ENCODE measurements at regions not wholly inside any gene's neighbourhood (a gene's known extent, or its start where the extent isn't known, plus 50 kb on each side); places are given as distances from the start of the nearest gene placed in this dataset.

GRCh38 chr13:75216038-75216437 lies 265.9 kb downstream of the TBC1D4 start:
- ATAC-seq = no peak
- BruUV-seq (replicated peaks) = no TSS peak
- no peak overlapping the region for H3K27ac ChIP-seq (ENCODE audit: low read length)

GRCh38 chr13:75214846-75215245 lies 267.1 kb downstream of the TBC1D4 start:
- H3K27ac ChIP-seq (ENCODE audit: low read length) = no peak overlapping the region
- BruUV-seq (replicated peaks) = no TSS peak
- H3K27me3 ChIP-seq (ENCODE audit: control insufficient read depth, insufficient read depth, low read length) = no peaks in the 10 kb centered on the region
- H3K9me3 ChIP-seq (ENCODE audit: control insufficient read depth, insufficient read depth, low read depth, low read length) = no peaks in the 10 kb centered on the region
- TF ChIP-seq SIN3A (IDR thresholded peaks at IDR 0.05; ENCODE audit: borderline replicate concordance, insufficient read depth, low read depth, low read length) (no peak), REST (IDR thresholded peaks at IDR 0.05; ENCODE audit: insufficient read depth in 1 of 2, low read depth in 2 of 2, low read length in 1 of 2) (no peak), CTCF (IDR thresholded peaks at IDR 0.05) (no peak), TCF7L2 (IDR thresholded peaks at IDR 0.05; ENCODE audit: low read depth, low read length) (no peak), POLR2AphosphoS5 (IDR thresholded peaks at IDR 0.05; ENCODE audit: low read depth, low read length) (no peak)
- H3K4me1 ChIP-seq (ENCODE audit: control insufficient read depth, insufficient read depth, low read length) = no peaks in the 10 kb centered on the region
- ATAC-seq (no peak), DNase-seq (ENCODE audit: low read depth, low spot score) (no peak)
- ChIA-PET POLR2A (no interaction called here), CTCF (no interaction called here)
- H3K4me3 ChIP-seq (ENCODE audit: low read depth in 2 of 2, low read length in 2 of 2) = no peak overlapping the region
- in situ Hi-C loops (cut with HindIII; ENCODE audit: low pct_unique_long_range_greater_than_20kb, low sequenced_read_pairs) (no loop called here), intact Hi-C loops (cut with micrococcal nuclease; ENCODE audit: unreplicated experiment) (loop anchor here (5.0 kb wide), 1 partner anchor 1378 kb away; no protein-coding TSS in a partner anchor)
- H3K36me3 ChIP-seq (ENCODE audit: control insufficient read depth, insufficient read depth, low read length) = no peaks in the 10 kb centered on the region

More at GRCh38 chr13:75216038-75216437, 265.9 kb downstream of the TBC1D4 start:
- no peaks in the 10 kb centered on the region for H3K4me1 ChIP-seq (ENCODE audit: control insufficient read depth, insufficient read depth, low read length)
- ChIA-PET POLR2A (no interaction called here), CTCF (no interaction called here)
- intact Hi-C loops (cut with micrococcal nuclease; ENCODE audit: unreplicated experiment) (loop anchor here (5.0 kb wide), 1 partner anchor 1379 kb away; no protein-coding TSS in a partner anchor), in situ Hi-C loops (cut with HindIII; ENCODE audit: low pct_unique_long_range_greater_than_20kb, low sequenced_read_pairs) (no loop called here)
- no peak for DNase-seq (ENCODE audit: low read depth, low spot score)
- H3K4me3 ChIP-seq (ENCODE audit: low read depth in 2 of 2, low read length in 2 of 2) = no peak overlapping the region
- no peaks in the 10 kb centered on the region for H3K9me3 ChIP-seq (ENCODE audit: control insufficient read depth, insufficient read depth, low read depth, low read length)
- no peaks in the 10 kb centered on the region for H3K36me3 ChIP-seq (ENCODE audit: control insufficient read depth, insufficient read depth, low read length)
- H3K27me3 ChIP-seq (ENCODE audit: control insufficient read depth, insufficient read depth, low read length) = no peaks in the 10 kb centered on the region
- no peak for TF ChIP-seq CTCF (IDR thresholded peaks at IDR 0.05)
- TF ChIP-seq REST (IDR thresholded peaks at IDR 0.05; ENCODE audit: insufficient read depth in 1 of 2, low read depth in 2 of 2, low read length in 1 of 2) = no peak
- TF ChIP-seq SIN3A (IDR thresholded peaks at IDR 0.05; ENCODE audit: borderline replicate concordance, insufficient read depth, low read depth, low read length) = no peak
- no peak for TF ChIP-seq TCF7L2 (IDR thresholded peaks at IDR 0.05; ENCODE audit: low read depth, low read length)
- TF ChIP-seq POLR2AphosphoS5 (IDR thresholded peaks at IDR 0.05; ENCODE audit: low read depth, low read length) = no peak

Measured in Panc1 (cell line).